ENCODE measurements at regions not wholly inside any gene's neighbourhood (a gene's known extent, or its start where the extent isn't known, plus 50 kb on each side); places are given as distances from the start of the nearest gene placed in this dataset.

DNA sequence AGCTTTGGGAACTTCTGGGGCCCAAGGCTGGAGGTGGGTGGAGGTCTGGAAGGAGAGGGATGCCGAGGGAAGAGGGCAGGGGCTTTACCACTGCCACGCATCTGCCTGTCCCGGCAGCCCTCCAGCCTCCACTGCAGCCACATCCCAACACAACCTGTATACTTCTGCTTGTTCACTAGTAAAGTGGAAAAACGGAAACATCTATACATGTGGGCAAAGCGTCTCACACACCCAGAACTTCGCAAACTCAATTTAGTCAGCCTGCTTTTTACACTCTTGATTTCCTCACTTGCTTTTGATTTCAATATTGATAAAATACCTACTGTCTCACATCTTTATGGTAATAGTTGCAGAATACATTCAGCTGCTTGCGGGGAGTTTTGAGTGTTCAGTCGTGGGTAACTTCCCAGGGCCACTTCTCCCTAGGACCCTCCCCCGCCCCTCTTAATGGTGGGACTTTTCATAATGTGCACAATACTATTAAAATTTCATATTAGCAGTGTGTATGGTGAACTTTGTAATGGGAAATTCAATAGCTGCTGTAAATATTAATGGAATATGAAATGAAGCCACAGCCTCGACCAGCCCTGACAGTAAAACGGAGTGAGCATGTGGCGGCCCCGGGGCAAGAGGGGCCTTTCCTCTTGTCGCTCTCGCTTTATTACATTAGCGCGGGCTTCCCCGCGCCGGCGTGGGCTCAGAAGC lies 85.2 kb downstream of the NR2F2 start:
- H3K4me1 ChIP-seq (ENCODE audit: control insufficient read depth, insufficient read depth, low read length): peaks cover 13% of the 10 kb centered on the region
- H3K9me3 ChIP-seq (ENCODE audit: control insufficient read depth, low read depth, low read length): peaks cover 7% of the 10 kb centered on the region
- no peaks in the 10 kb centered on the region for H3K36me3 ChIP-seq (ENCODE audit: control insufficient read depth, insufficient read depth, low read length)
- 72% methylated on average over 3 of the region's 21 CpGs for WGBS (ENCODE audit: insufficient coverage, low lambda C conversion rate)
- no peak for DNase-seq
- H3K27me3 ChIP-seq (ENCODE audit: control insufficient read depth, insufficient read depth, low read length): peaks cover 97% of the 10 kb centered on the region
- no peak overlapping the region for H3K4me3 ChIP-seq (ENCODE audit: low read length)
- H3K27ac ChIP-seq (ENCODE audit: low read length): no peak overlapping the region

DNA sequence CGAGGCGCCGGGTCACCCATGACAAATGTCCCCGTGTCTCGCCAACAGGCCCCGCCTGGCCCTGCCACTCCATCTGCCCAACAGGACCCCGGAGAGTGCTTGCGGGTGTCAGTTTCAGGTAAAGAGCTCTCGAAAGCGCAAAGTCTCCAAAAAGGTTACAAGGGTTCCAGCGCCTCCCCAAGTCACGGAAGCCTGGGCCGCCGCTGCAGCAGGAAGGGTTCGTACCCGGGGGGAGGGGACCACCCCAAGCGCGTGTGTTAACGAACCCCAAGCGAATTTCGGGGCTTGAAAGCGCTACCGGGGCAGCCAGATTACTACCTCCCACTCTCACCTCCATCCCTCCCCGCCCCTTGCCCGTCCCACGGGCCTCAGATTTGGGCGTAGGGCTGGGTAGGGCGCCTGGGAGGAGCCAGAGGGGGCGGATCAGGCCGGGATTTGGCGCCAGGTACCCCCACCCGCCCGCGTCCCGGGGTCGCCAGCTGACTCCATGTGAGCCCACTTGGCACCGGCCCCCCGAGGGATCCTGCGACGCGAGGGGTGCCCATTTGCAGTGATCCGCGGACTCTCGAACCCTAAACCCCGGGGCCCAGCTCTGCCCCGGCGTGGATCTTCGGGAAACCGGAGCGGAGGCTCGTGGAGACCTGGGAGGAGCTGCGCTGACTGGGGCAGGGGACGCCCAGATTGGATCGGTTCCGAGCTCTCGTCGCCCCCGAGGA lies 85.9 kb downstream of the NR2F2 start:
- Histone ChIP-seq H3K27ac (ENCODE audit: low read length) (no peak overlapping the region), H3K4me1 (ENCODE audit: control insufficient read depth, insufficient read depth, low read length) (peaks cover 13% of the 10 kb centered on the region), H3K9me3 (ENCODE audit: control insufficient read depth, low read depth, low read length) (peaks cover 7% of the 10 kb centered on the region), H3K4me3 (ENCODE audit: low read length) (no peak overlapping the region), H3K27me3 (ENCODE audit: control insufficient read depth, insufficient read depth, low read length) (peaks cover 95% of the 10 kb centered on the region), H3K36me3 (ENCODE audit: control insufficient read depth, insufficient read depth, low read length) (no peaks in the 10 kb centered on the region)
- WGBS (ENCODE audit: insufficient coverage, low lambda C conversion rate): no CpG with 5 or more reads among the region's 58 CpGs
- DNase-seq: no peak

DNA sequence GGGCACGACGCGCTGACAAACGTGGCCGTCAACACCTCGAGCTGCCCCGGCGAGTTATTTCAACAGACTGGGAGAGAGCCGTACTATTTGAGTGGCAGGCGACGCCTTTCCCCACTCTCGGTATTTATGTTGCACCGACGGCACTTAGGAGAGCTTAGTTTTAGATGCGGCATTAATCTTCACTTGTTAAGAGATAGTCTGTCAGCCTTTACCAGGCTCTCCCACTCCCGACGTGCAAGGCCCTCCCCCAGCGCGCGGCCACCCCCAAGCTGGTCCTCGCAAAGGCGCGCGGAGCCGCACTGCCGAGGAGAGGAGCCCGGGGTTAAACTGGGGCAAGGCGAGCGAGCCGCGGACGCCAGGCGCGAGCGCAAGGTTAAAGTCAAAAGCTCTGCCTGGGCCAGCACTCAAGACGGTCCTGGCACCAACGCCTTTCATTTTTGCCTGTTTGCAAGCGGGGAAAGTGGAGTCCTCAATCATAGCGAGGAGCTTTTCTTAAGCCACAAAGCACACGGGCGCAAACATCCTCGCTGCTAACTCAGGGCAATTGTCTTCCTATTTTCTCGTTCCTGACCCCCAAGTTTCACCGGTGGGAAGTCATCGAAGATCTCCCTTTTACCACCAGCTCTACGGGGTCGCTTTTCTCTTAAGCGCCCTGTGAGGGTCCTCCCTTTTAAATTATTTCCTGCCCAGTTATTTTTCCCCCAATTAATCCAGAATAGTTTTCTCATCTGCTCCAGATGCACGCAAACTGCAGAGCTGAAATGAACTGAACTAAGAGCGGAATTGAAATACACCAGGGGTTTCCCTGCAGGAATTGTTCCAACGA lies 86.6 kb downstream of the NR2F2 start:
- no peak overlapping the region for H3K27ac ChIP-seq (ENCODE audit: low read length)

DNA sequence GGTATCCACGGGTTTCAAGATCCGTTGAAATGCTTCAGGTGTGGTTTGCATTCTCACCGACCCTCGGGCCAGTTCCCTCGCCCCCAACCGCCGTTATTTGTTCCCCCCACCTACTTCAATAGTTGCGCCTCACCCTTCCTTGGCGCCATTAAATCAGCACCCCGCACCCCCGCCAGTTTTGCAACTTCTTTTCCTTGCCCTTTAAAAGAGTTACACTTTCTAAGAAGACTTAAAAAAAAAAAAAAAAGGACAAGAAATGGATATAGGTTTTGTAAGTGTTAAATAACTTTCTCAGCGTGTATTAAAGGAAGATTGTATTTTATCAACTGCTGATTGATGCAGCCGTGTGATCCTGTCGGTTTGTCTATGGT lies 87.2 kb downstream of the NR2F2 start:
- H3K36me3 ChIP-seq (ENCODE audit: control insufficient read depth, insufficient read depth, low read length): no peaks in the 10 kb centered on the region
- WGBS (ENCODE audit: insufficient coverage, low lambda C conversion rate): 0% methylated on average over 2 of the region's 14 CpGs
- H3K27ac ChIP-seq (ENCODE audit: low read length): no peak overlapping the region
- H3K4me1 ChIP-seq (ENCODE audit: control insufficient read depth, insufficient read depth, low read length): peaks cover 13% of the 10 kb centered on the region
- peaks cover 94% of the 10 kb centered on the region for H3K27me3 ChIP-seq (ENCODE audit: control insufficient read depth, insufficient read depth, low read length)
- H3K9me3 ChIP-seq (ENCODE audit: control insufficient read depth, low read depth, low read length): peaks cover 7% of the 10 kb centered on the region
- H3K4me3 ChIP-seq (ENCODE audit: low read length): no peak overlapping the region
- DNase-seq: no peak

More for the DNA sequence above, 86.6 kb downstream of the NR2F2 start:
- H3K4me3 ChIP-seq (ENCODE audit: low read length): no peak overlapping the region
- no CpG with 5 or more reads among the region's 51 CpGs for WGBS (ENCODE audit: insufficient coverage, low lambda C conversion rate)
- peaks cover 7% of the 10 kb centered on the region for H3K9me3 ChIP-seq (ENCODE audit: control insufficient read depth, low read depth, low read length)
- peaks cover 13% of the 10 kb centered on the region for H3K4me1 ChIP-seq (ENCODE audit: control insufficient read depth, insufficient read depth, low read length)
- H3K36me3 ChIP-seq (ENCODE audit: control insufficient read depth, insufficient read depth, low read length): no peaks in the 10 kb centered on the region
- peak in 1 of 2 donors; percentile 18 for DNase-seq
- peaks cover 95% of the 10 kb centered on the region for H3K27me3 ChIP-seq (ENCODE audit: control insufficient read depth, insufficient read depth, low read length)

DNA sequence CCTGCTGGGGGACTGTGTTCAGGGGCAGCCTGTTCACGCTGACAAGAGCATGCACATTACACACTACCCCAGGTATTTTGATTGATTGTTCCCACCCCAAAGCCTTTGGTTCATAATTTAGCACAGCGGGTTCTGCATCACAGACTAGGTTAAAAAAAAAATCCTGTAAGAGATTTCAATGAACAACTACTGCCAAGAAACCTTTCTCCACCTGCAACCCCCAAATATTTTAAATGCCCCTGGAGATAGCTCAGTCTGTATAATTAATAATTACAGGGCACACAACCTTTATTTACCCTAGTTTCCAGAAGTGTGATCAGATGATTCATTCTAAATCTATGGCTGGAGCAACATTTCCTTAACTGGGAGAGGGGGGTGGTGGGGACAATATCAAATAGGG lies 87.6 kb downstream of the NR2F2 start:
- Histone ChIP-seq H3K4me3 (ENCODE audit: low read length) (no peak overlapping the region), H3K36me3 (ENCODE audit: control insufficient read depth, insufficient read depth, low read length) (no peaks in the 10 kb centered on the region), H3K4me1 (ENCODE audit: control insufficient read depth, insufficient read depth, low read length) (peaks cover 13% of the 10 kb centered on the region), H3K27me3 (ENCODE audit: control insufficient read depth, insufficient read depth, low read length) (peaks cover 90% of the 10 kb centered on the region), H3K9me3 (ENCODE audit: control insufficient read depth, low read depth, low read length) (peaks cover 7% of the 10 kb centered on the region), H3K27ac (ENCODE audit: low read length) (no peak overlapping the region)
- no peak for DNase-seq
- no CpG with 5 or more reads among the region's 2 CpGs for WGBS (ENCODE audit: insufficient coverage, low lambda C conversion rate)

DNA sequence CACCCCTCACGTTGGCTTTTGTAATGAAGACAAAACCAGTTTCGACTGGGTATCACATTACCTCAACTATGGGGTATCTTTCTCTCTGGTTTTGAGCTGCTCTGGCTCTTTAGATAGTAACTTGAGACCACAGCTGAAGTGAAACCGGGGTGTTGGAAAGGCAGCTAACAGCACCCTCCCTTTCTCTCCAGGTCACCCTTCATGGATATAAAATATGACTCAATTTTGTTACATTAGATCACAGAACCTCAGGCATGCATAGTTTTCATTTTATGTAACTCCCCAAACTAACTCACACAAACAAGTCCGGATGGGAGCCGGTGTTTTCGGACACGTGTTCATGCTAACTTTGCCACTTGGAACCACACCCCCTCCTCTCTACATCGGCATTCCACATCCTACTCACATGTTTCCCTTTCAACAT lies 90.7 kb downstream of the NR2F2 start:
- peaks cover 5% of the 10 kb centered on the region for H3K9me3 ChIP-seq (ENCODE audit: control insufficient read depth, low read depth, low read length)
- no peak for DNase-seq
- WGBS (ENCODE audit: insufficient coverage, low lambda C conversion rate): 60% methylated on average over 1 of the region's 8 CpGs
- H3K4me3 ChIP-seq (ENCODE audit: low read length): no peak overlapping the region
- H3K27me3 ChIP-seq (ENCODE audit: control insufficient read depth, insufficient read depth, low read length): peaks cover 76% of the 10 kb centered on the region
- no peak overlapping the region for H3K27ac ChIP-seq (ENCODE audit: low read length)
- H3K36me3 ChIP-seq (ENCODE audit: control insufficient read depth, insufficient read depth, low read length): no peaks in the 10 kb centered on the region
- peaks cover 11% of the 10 kb centered on the region for H3K4me1 ChIP-seq (ENCODE audit: control insufficient read depth, insufficient read depth, low read length)

DNA sequence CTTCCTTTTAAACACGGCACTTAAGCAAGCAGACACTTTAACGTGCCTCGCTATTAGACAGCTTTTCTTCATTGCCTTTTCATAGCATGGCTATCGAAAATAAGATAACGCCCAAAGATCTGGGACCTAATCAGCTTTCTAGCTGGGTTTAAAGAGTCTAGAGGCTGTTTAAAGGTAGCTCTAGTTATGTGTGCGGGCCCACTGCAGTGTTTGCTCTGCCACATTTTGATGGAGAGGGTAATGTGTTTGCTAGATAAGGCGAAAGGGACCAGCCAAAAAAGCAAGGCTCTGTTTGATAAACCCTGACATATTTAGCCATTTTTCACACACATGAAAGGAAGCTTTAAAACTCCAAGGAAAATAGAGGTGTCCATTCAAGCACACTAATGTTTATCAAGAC lies 91.6 kb downstream of the NR2F2 start:
- Histone ChIP-seq H3K9me3 (ENCODE audit: control insufficient read depth, low read depth, low read length) (no peaks in the 10 kb centered on the region), H3K27ac (ENCODE audit: low read length) (no peak overlapping the region), H3K4me1 (ENCODE audit: control insufficient read depth, insufficient read depth, low read length) (peaks cover 3% of the 10 kb centered on the region), H3K27me3 (ENCODE audit: control insufficient read depth, insufficient read depth, low read length) (peaks cover 74% of the 10 kb centered on the region), H3K36me3 (ENCODE audit: control insufficient read depth, insufficient read depth, low read length) (no peaks in the 10 kb centered on the region), H3K4me3 (ENCODE audit: low read length) (no peak overlapping the region)
- 29% methylated on average over 1 of the region's 7 CpGs for WGBS (ENCODE audit: insufficient coverage, low lambda C conversion rate)
- DNase-seq: no peak

DNA sequence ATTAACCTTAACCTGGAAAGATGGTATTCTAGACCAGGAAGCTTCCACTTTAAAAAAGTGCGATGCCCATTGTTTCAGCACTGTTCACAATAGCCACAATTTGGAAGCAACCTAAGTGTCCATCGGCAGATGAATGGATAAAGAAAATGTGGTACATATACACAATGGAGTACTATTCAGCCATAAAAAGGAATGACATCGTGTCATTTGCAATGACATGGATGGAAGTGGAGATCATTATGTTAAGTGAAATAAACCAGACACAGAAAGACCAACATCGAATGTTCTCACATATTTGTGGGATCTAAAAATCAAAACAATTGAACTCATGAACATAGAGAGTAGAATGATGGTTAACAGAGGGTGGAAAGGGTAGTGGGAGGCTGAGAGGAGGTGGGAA lies 94.2 kb downstream of the NR2F2 start:
- Histone ChIP-seq H3K27me3 (ENCODE audit: control insufficient read depth, insufficient read depth, low read length) (peaks cover 55% of the 10 kb centered on the region), H3K4me1 (ENCODE audit: control insufficient read depth, insufficient read depth, low read length) (no peaks in the 10 kb centered on the region)
- 100% methylated on average over 1 of the region's 4 CpGs for WGBS (ENCODE audit: insufficient coverage, low lambda C conversion rate)

DNA sequence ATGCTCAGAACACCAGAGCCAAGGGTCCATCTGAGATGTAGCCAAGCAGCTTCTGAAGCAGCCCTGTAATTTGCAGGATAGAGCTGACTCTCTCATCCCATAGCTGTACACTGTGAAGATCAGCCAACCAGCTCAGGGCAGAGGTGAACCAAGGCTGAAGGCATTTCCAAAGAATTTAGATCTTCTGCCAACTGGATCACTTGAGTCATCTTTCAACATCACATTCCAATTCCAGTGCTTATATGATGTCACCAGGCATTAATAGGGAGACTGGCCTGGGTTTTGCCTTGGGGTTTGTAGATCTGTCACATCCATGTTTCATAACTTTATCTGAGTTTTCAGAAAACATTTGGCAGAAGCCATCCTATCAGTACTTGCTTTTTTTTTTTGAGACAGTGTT lies 98.2 kb downstream of the NR2F2 start:
- Histone ChIP-seq H3K4me3 (ENCODE audit: low read length) (no peak overlapping the region), H3K27ac (ENCODE audit: low read length) (no peak overlapping the region), H3K36me3 (ENCODE audit: control insufficient read depth, insufficient read depth, low read length) (no peaks in the 10 kb centered on the region), H3K27me3 (ENCODE audit: control insufficient read depth, insufficient read depth, low read length) (peaks cover 33% of the 10 kb centered on the region), H3K4me1 (ENCODE audit: control insufficient read depth, insufficient read depth, low read length) (no peaks in the 10 kb centered on the region), H3K9me3 (ENCODE audit: control insufficient read depth, low read depth, low read length) (no peaks in the 10 kb centered on the region)
- DNase-seq: no peak

More for the DNA sequence above, 94.2 kb downstream of the NR2F2 start:
- no peaks in the 10 kb centered on the region for H3K36me3 ChIP-seq (ENCODE audit: control insufficient read depth, insufficient read depth, low read length)
- no peak for DNase-seq
- H3K27ac ChIP-seq (ENCODE audit: low read length): no peak overlapping the region
- no peaks in the 10 kb centered on the region for H3K9me3 ChIP-seq (ENCODE audit: control insufficient read depth, low read depth, low read length)
- no peak overlapping the region for H3K4me3 ChIP-seq (ENCODE audit: low read length)

DNA sequence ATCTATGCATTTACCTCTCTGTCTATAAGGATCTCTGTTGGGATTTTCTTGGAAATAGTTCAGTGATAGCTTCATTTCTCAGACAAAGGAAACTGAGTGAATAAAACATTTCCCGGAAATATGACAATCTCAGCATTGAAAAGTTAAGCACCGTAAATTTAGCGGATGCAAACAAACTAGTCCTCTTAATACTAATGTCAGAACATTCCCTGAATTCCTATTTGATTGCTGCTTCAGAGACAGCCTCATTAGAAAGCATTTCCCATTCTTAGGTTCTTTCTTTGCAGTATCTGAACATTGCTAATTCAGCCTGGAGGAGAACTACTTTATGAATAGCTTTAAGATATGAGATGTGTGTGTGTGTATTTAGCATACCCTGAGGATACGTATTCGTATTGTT lies 101.3 kb downstream of the NR2F2 start:
- Histone ChIP-seq H3K4me3 (ENCODE audit: low read length) (no peak overlapping the region), H3K9me3 (ENCODE audit: control insufficient read depth, low read depth, low read length) (no peaks in the 10 kb centered on the region), H3K4me1 (ENCODE audit: control insufficient read depth, insufficient read depth, low read length) (no peaks in the 10 kb centered on the region), H3K27me3 (ENCODE audit: control insufficient read depth, insufficient read depth, low read length) (peaks cover 11% of the 10 kb centered on the region), H3K27ac (ENCODE audit: low read length) (no peak overlapping the region), H3K36me3 (ENCODE audit: control insufficient read depth, insufficient read depth, low read length) (no peaks in the 10 kb centered on the region)
- DNase-seq: no peak
- WGBS (ENCODE audit: insufficient coverage, low lambda C conversion rate): 50% methylated on average over 2 of the region's 5 CpGs

All from large intestine (tissue), 3 donors.